Pancreas (tissue), 10 donors: ENCODE measurements at regions not wholly inside any gene's neighbourhood (a gene's known extent, or its start where the extent isn't known, plus 50 kb on each side); places are given as distances from the start of the nearest gene placed in this dataset.

ENCODE experiments used
- ATAC-seq, 4 donors: fragments of 200-7000 bp; cut with Tn5 transposase; one replicate each; pipeline versions ENCODE4 v1.8.0 to v1.9.1; 2020; ENCODE audit warnings: mild to moderate bottlenecking in 4 of 4, moderate library complexity in 4 of 4
- DNase-seq, 6 donors: peaks; one replicate each; pipeline ENCODE4 v3.0.0-alpha.2; 2020
- FAIRE-seq: peaks from 2 replicates; lab custom pipeline; 2012; peaks lifted over from hg19 to GRCh38; lab: Jason Lieb, UNC
- H3K27ac ChIP-seq, 4 donors: fragments of 200-600 bp; sonication (generic); 1 replicate in 3 of 4; 2 replicates in 1 of 4; pipeline versions ENCODE4 v1.5.0 to v1.8.0; 2020
- H3K27me3 ChIP-seq, 4 donors: fragments of 200-600 bp; one replicate each; pipeline ENCODE4 v1.8.0; 2021
- H3K36me3 ChIP-seq, 3 donors: fragments of 200-600 bp; sonication (generic) in 1 of 3; one replicate each; pipeline versions ENCODE4 v1.5.0 to v1.8.0; 2020 to 2021
- H3K4me1 ChIP-seq, 3 donors: fragments of 200-600 bp; one replicate each; pipeline ENCODE4 v1.8.0; 2021
- H3K4me3 ChIP-seq, 4 donors: fragments of 200-600 bp; sonication (generic) in 2 of 4; one replicate each; pipeline versions ENCODE4 v1.5.0 to v1.8.0; 2020 to 2021
- H3K9me3 ChIP-seq, 4 donors: fragments of 200-600 bp; one replicate each; pipeline ENCODE4 v1.8.0; 2021
- CTCF ChIP-seq, 4 donors: fragments of 200-600 bp; sonication (generic) in 3 of 4; IDR thresholded peaks; one replicate each; pipeline versions ENCODE4 v1.5.0 to v1.8.0; 2021; ENCODE audit warnings: antibody characterized with exemption in 4 of 4
- WGBS, 2 donors: extraction: QIAGEN DNeasy Blood & Tissue Kit; methylation state at CpG; one replicate each; pipeline ENCODE4 v1.1.7; 2013; 5-methylcytosine and 5-hydroxymethylcytosine counted together
- intact Hi-C, 3 donors: fragments of 100-400 bp; cut with DNase I; formaldehyde crosslinking; loops; one replicate each; pipeline versions ENCODE4 v1.11.1 to v1.14.2; 2022
- donor health status: healthy with polysubstance abuse.
- donor health status: DM: no; HTN: no; CAD: no; lungs with moderate emphysema.
- donor health status: DM: no; HTN: no; CAD: no.
- donor health status: control.
- donor health status: control.
- donor health status: Bipolar disorder and iron deficiency.
- donor health status: DM: yes; HTN: yes; CAD: no.
- donor health status: DM: no; HTN: no; CAD: no.
- donor health status: DM: no; HTN: no; CAD: no.
- donor health status: DM: yes; HTN: yes; CAD: no.

DNA sequence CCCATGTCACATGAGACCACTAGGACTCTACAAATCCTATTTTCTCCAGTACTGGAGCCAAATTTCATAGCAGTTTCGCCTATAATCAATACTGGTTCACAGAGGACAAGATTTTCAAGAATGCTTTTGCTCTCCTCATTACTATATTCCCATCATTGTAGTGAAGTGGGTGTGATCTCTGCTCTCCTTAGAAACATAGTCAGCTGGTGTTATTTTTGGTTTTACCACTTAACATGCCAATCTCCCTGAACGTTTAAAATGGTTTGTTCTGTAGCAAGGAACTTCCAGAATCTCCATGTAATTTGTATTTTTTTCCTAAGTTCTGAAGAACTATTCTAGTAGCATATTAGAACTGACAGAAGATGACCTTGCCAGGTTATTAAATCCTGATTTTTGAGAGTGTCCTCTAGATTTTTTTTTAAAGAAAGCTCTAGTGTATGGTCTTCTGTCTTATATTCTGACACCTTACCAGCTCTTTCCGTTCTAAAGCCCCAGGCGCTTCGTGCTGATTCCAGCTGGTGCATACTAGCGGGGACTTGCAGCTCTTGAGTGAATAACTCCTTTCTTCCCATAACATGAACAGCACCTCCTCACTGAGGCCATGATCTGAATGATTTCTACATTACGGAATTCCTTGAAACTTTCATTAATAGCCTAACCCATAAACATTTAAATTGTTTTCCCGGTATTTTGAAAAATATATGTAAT is 1372.9 kb downstream of the TECRL start:
- H3K36me3 ChIP-seq: no peaks in the 10 kb centered on the region
- H3K27ac ChIP-seq: no peak overlapping the region
- intact Hi-C loops: no loop called here
- DNase-seq: no peak
- FAIRE-seq: no peak
- H3K9me3 ChIP-seq: no peaks in the 10 kb centered on the region
- no peak for TF ChIP-seq CTCF (IDR thresholded peaks at IDR 0.05)
- whole genome bisulfite sequencing, 2 donors: 47 to 61% methylated on average over 8 of the region's 8 CpGs
- H3K27me3 ChIP-seq: no peaks in the 10 kb centered on the region
- no peak for ATAC-seq
- no peaks in the 10 kb centered on the region for H3K4me1 ChIP-seq
- H3K4me3 ChIP-seq: no peak overlapping the region

- no peak for TF ChIP-seq CTCF (IDR thresholded peaks at IDR 0.05)
These were observed 1379.9 kb downstream of the TECRL start for GRCh38 chr4:63029380-63029779.

DNA sequence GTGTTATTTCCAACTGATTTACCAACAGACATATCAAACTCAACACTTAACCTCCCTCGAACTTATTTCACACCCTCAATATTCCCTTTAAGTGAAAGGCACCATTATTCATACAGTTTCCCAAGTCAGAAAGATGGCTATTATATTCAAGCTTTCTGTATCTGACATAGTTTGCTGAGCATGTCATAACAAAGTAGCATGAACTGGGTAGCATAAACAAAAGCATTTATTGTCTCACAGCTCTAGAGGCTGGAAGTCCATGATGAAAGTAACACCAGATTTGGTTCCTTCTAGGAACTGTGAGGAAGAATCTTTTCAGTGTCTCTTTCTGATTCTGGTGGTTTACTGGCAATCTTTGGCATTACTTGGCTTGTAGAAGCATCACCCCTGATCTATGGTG is 1388.6 kb downstream of the TECRL start:
- H3K27me3 ChIP-seq: no peaks in the 10 kb centered on the region
- WGBS, 2 donors: 43 to 51% methylated on average over 1 of the region's 1 CpG
- H3K36me3 ChIP-seq: no peaks in the 10 kb centered on the region
- FAIRE-seq (no peak), ATAC-seq (no peak), DNase-seq (no peak)
- TF ChIP-seq CTCF (IDR thresholded peaks at IDR 0.05): no peak
- no peak overlapping the region for H3K27ac ChIP-seq
- H3K4me1 ChIP-seq: no peaks in the 10 kb centered on the region
- H3K9me3 ChIP-seq: no peaks in the 10 kb centered on the region
- intact Hi-C loops: no loop called here
- no peak overlapping the region for H3K4me3 ChIP-seq

More at GRCh38 chr4:63029380-63029779, 1379.9 kb downstream of the TECRL start:
- H3K4me1 ChIP-seq: no peaks in the 10 kb centered on the region
- H3K27ac ChIP-seq: no peak overlapping the region
- H3K9me3 ChIP-seq: no peaks in the 10 kb centered on the region
- H3K4me3 ChIP-seq: no peak overlapping the region
- intact Hi-C loops: no loop called here
- FAIRE-seq (no peak), DNase-seq (no peak), ATAC-seq (no peak)
- H3K36me3 ChIP-seq: no peaks in the 10 kb centered on the region
- H3K27me3 ChIP-seq: no peaks in the 10 kb centered on the region
- WGBS, 2 donors: 80 to 84% methylated on average over 3 of the region's 3 CpGs

- Histone ChIP-seq H3K27me3 (no peaks in the 10 kb centered on the region), H3K36me3 (no peaks in the 10 kb centered on the region), H3K27ac (no peak overlapping the region), H3K4me3 (no peak overlapping the region), H3K4me1 (no peaks in the 10 kb centered on the region), H3K9me3 (no peaks in the 10 kb centered on the region)
- intact Hi-C loops: no loop called here
- FAIRE-seq (no peak), DNase-seq (no peak), ATAC-seq (no peak)
- no peak for TF ChIP-seq CTCF (IDR thresholded peaks at IDR 0.05)
- 57 to 71% methylated on average over 2 of the region's 2 CpGs for WGBS, 2 donors
These were observed 1392.0 kb downstream of the TECRL start for GRCh38 chr4:63017300-63017699.

DNA sequence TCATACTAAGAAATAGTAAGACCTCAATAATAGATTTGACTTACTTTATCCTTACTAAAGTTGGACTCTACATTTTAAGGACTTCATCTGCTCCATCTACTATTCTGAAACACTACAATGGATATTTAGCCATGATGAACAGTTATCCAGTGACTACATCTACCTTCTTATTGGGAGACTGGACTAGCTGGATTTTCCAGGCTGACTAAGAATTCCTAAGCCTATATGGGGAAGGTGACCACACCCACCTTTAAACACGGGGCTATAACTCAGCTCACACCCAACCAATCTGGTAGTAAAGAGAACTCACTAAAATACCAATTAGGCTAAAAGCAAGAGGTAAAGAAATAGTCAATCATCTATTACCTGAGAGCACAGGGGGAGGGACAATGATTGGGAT is 1438.4 kb downstream of the TECRL start:
- DNase-seq (no peak), ATAC-seq (no peak), FAIRE-seq (no peak)
- Histone ChIP-seq H3K4me1 (no peaks in the 10 kb centered on the region), H3K27ac (no peak overlapping the region), H3K9me3 (no peaks in the 10 kb centered on the region), H3K36me3 (no peaks in the 10 kb centered on the region), H3K27me3 (no peaks in the 10 kb centered on the region), H3K4me3 (no peak overlapping the region)
- intact Hi-C loops: no loop called here
- TF ChIP-seq CTCF (IDR thresholded peaks at IDR 0.05): no peak
- 27 to 52% methylated on average over 1 of the region's 1 CpG for WGBS, 2 donors
